ENCODE measurements at regions not wholly inside any gene's neighbourhood (a gene's known extent, or its start where the extent isn't known, plus 50 kb on each side); places are given as distances from the start of the nearest gene placed in this dataset.

DNA sequence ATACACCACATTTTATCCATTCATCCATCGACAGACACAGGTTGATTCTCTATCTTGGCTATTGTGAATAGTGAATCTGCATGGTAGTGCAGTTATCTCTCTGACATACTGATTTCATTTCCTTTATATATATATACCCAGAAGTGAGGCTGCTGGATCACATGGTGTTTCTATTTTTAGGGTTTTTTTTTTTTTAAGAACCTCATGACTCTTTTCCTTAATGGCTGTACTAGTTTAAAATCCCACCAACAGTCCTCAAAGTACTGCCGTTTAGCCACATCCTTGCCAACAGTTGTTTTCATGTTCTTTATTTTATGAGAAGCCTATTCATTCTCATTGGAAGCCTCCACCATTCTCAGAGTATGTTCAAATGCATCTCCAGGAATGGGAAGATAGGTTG is 258.7 kb upstream of the SNX7 start:
- Histone ChIP-seq H3K4me3 (no peak overlapping the region), H3K4me1 (no peaks in the 10 kb centered on the region), H3K27me3 (no peaks in the 10 kb centered on the region), H3K9me3 (no peaks in the 10 kb centered on the region), H3K36me3 (no peaks in the 10 kb centered on the region), H3K27ac (no peak overlapping the region)
- 42 to 82% methylated on average over 2 of the region's 2 CpGs for WGBS, 2 donors
- TF ChIP-seq, protein P1, sequence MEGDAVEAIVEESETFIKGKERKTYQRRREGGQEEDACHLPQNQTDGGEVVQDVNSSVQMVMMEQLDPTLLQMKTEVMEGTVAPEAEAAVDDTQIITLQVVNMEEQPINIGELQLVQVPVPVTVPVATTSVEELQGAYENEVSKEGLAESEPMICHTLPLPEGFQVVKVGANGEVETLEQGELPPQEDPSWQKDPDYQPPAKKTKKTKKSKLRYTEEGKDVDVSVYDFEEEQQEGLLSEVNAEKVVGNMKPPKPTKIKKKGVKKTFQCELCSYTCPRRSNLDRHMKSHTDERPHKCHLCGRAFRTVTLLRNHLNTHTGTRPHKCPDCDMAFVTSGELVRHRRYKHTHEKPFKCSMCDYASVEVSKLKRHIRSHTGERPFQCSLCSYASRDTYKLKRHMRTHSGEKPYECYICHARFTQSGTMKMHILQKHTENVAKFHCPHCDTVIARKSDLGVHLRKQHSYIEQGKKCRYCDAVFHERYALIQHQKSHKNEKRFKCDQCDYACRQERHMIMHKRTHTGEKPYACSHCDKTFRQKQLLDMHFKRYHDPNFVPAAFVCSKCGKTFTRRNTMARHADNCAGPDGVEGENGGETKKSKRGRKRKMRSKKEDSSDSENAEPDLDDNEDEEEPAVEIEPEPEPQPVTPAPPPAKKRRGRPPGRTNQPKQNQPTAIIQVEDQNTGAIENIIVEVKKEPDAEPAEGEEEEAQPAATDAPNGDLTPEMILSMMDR (IDR thresholded peaks at IDR 0.05) = no peak
- TF ChIP-seq EP300 (IDR thresholded peaks at IDR 0.05) = no peak
- no peak for TF ChIP-seq POLR2A (IDR thresholded peaks at IDR 0.05)
- no peak for TF ChIP-seq POLR2AphosphoS5 (IDR thresholded peaks at IDR 0.05)
- DNase-seq = no peak
- intact Hi-C loops (cut with DNase I) = no loop called here

DNA sequence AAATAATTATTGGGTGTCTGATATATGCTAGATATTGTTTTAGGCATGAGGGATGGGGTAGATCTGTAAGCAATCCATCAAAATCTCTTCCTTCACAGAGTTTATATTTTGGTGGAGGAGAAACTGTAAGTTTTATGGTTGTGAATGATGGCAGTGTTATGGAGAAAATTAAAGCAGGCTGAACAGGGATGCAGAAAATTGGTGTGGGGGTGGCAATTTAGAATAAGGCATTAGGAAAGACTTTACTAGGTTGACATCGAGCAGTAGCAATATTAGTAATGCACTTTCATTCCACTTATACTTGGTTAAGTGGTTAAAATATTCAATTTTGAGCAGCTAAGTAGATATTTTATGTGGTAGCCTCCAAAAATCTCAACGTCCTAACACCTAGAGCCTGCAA is 261.1 kb upstream of the SNX7 start:
- intact Hi-C loops (cut with DNase I) = no loop called here
- WGBS, 2 donors = 77 to 83% methylated on average over 2 of the region's 2 CpGs
- Histone ChIP-seq H3K36me3 (no peaks in the 10 kb centered on the region), H3K4me3 (no peak overlapping the region), H3K4me1 (no peaks in the 10 kb centered on the region), H3K27ac (no peak overlapping the region), H3K9me3 (no peaks in the 10 kb centered on the region), H3K27me3 (no peaks in the 10 kb centered on the region)
- TF ChIP-seq POLR2A (IDR thresholded peaks at IDR 0.05) (no peak), POLR2AphosphoS5 (IDR thresholded peaks at IDR 0.05) (no peak), EP300 (IDR thresholded peaks at IDR 0.05) (no peak)
- TF ChIP-seq, protein P1 (IDR thresholded peaks at IDR 0.05) = no peak
- DNase-seq = no peak

- WGBS, 2 donors = 89 to 96% methylated on average over 1 of the region's 1 CpG
- Histone ChIP-seq H3K36me3 (no peaks in the 10 kb centered on the region), H3K27ac (no peak overlapping the region), H3K4me1 (no peaks in the 10 kb centered on the region), H3K27me3 (no peaks in the 10 kb centered on the region), H3K4me3 (no peak overlapping the region), H3K9me3 (no peaks in the 10 kb centered on the region)
- intact Hi-C loops (cut with DNase I) = no loop called here
- no peak for DNase-seq
- TF ChIP-seq POLR2AphosphoS5 (IDR thresholded peaks at IDR 0.05) = no peak
These were observed 262.3 kb upstream of the SNX7 start for GRCh38 chr1:98399218-98399617.

DNA sequence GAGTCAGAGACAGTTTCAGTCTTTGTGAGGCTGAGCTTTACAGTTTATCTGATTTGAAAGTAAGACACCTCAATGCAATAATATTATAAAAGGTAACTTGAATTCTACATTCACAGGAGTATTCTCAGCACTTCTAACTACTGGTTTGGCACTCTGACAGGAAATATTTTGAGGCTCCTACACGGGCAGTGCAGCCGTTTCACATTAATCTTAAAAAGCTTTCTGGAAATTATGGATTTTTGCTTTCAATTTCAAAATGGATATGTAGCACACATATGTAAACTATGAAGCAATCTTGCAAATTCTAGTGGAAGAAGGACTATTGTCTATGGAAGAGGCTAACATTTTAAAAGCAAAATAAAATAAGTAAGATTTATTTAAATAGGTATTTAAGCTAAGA is 262.9 kb upstream of the SNX7 start:
- Histone ChIP-seq H3K4me1 (no peaks in the 10 kb centered on the region), H3K9me3 (no peaks in the 10 kb centered on the region), H3K36me3 (no peaks in the 10 kb centered on the region), H3K27ac (no peak overlapping the region), H3K4me3 (no peak overlapping the region), H3K27me3 (no peaks in the 10 kb centered on the region)
- no peak for DNase-seq
- WGBS, 2 donors = 11 to 44% methylated on average over 2 of the region's 2 CpGs
- intact Hi-C loops (cut with DNase I) = no loop called here
- TF ChIP-seq, protein P1 (IDR thresholded peaks at IDR 0.05) = no peak
- TF ChIP-seq EP300 (IDR thresholded peaks at IDR 0.05) (no peak), POLR2A (IDR thresholded peaks at IDR 0.05) (no peak), POLR2AphosphoS5 (IDR thresholded peaks at IDR 0.05) (no peak)

DNA sequence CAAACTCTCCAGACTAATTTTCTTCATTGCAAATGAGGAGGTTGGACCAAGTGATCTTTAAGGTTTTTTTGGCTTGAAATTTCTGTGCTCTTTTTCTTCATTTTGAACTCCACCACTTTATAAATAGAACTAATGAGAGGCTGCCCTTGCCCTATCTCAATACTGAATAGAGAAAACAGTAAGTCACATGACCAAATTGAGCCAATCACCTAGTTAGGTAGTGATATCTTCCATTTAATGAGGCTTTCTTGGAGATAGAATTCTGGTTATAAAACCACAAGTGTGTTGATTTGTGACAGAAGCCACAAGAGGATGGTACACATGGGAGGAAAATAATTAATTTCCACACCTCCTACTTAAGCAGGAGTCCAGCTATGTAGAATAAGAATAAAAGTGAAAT is 263.4 kb upstream of the SNX7 start:
- TF ChIP-seq, protein P1 (IDR thresholded peaks at IDR 0.05) = no peak
- TF ChIP-seq POLR2AphosphoS5 (IDR thresholded peaks at IDR 0.05) (no peak), EP300 (IDR thresholded peaks at IDR 0.05) (no peak), POLR2A (IDR thresholded peaks at IDR 0.05) (no peak)
- Histone ChIP-seq H3K9me3 (no peaks in the 10 kb centered on the region), H3K4me3 (no peak overlapping the region), H3K27me3 (no peaks in the 10 kb centered on the region), H3K4me1 (no peaks in the 10 kb centered on the region), H3K36me3 (no peaks in the 10 kb centered on the region), H3K27ac (no peak overlapping the region)
- intact Hi-C loops (cut with DNase I) = no loop called here
- no peak for DNase-seq
